Activated CD8-positive, alpha-beta memory T cell treated with anti-CD3 and anti-CD28 coated beads, Interleukin-2, amount 50 U/mL, for 24 hours (primary cell): ENCODE measurements at regions not wholly inside any gene's neighbourhood (a gene's known extent, or its start where the extent isn't known, plus 50 kb on each side); places are given as distances from the start of the nearest gene placed in this dataset.

Experiments
- DNase-seq: peaks from one replicate; pipeline ENCODE4 v3.0.0-alpha.2; 2020; ENCODE audit errors: extremely low read depth

GRCh38 chr10:131689016-131689415, 211.8 kb upstream of the PPP2R2D start:
- DNase-seq, result no peak

DNA sequence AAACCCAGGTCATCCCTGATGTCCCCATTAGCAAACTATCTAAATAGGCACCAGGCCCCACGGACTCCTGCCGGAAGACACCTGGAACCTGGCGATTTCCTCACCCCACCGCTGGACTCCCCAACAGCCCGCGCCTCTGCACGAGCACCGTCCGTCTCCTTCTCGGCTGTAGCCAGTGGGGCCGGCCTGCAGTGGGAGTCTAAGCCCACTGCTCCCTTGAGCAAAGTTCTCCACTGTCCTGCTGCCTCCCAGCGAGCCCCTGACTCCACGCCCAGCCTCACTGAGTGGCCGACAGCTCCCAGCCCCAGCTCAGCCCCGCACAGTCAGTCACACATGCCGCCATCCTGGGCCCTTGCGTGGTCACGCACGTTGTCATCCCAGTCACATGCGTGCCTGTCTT, 211.3 kb upstream of the PPP2R2D start:
- DNase-seq, result no peak

GRCh38 chr10:131689954-131690757, 210.7 kb upstream of the PPP2R2D start:
- DNase-seq, result no peak

- DNase-seq, result no peak
These were observed 210.0 kb upstream of the PPP2R2D start for GRCh38 chr10:131690805-131691239.

GRCh38 chr10:131691481-131692090, 209.2 kb upstream of the PPP2R2D start:
- no peak for DNase-seq

- no peak for DNase-seq
These were observed 208.6 kb upstream of the PPP2R2D start for GRCh38 chr10:131692176-131692575.

- DNase-seq, result no peak
These were observed 208.0 kb upstream of the PPP2R2D start for GRCh38 chr10:131692686-131693334.

DNA sequence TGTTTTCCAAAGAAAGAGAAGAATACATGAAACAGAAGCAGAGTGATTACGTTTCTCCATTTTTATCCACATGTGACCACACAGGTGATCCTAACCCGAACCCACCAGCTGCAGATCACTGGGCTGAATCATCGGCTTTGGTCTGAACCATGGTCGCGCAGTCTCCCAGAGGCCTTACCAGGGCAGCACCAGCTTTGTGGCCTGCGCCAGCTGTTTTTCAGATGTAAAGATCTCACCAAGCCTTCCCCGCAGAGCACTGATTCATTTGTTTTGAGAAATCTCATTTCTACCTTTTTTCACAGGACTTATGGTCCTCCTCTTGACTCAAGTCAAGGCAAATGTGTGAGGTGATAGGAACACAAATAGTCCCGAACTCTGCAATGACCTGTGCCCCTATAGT, 207.0 kb upstream of the PPP2R2D start:
- DNase-seq, result no peak

DNA sequence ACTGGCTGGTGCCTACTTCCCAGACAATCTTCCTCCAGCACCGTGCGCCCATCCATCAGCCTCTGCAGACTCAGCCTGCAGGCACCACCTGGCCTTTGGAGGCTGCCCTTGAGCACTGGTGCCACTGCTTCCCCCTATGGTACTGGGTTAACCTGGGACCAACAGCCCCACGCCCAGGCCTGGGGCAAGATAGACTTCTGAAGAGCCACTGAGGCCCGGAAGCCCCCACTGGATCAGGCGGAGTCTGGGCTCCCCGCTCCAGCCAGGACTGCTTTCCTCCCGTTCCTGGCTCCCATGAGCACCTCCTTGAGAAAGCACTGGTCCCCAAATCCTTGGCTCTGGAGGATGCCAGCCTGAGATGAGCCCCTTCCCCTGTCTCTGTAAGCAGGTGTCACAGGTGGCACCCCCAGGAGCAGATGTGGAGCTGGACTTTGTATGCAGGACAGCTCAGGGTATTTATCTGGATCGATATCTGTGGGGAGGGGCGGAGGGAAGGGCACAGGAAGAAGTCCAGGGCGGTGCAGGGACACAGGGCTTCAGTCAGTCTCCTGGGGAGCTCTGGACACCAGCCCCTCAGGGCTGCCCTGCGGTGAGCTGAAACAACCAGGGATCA, 206.5 kb upstream of the PPP2R2D start:
- no peak for DNase-seq

- no peak for DNase-seq
These were observed 205.9 kb upstream of the PPP2R2D start for GRCh38 chr10:131694781-131695495.

- no peak for DNase-seq
These were observed 205.2 kb upstream of the PPP2R2D start for GRCh38 chr10:131695496-131696165.

GRCh38 chr10:131697476-131698128, 203.2 kb upstream of the PPP2R2D start:
- DNase-seq, result no peak

DNA sequence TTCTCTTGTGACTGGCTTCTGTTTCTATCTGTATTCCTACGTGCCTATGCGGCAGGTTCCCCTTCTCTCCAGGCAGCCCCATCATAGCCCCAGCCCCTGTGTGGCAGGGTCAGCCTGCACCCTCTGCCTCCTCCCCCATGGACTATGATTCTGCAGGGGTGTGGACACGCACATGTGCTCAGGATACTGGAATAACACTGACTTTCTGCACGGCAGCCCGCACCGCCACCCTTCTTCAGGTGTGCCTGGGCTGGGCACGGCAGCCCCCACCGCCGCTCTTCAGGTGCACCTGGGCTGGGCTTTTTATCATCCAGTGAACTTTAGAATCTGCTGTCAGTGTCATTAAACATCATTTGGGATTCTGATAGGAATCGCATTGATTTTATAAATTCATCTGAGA, 202.6 kb upstream of the PPP2R2D start:
- no peak for DNase-seq

DNA sequence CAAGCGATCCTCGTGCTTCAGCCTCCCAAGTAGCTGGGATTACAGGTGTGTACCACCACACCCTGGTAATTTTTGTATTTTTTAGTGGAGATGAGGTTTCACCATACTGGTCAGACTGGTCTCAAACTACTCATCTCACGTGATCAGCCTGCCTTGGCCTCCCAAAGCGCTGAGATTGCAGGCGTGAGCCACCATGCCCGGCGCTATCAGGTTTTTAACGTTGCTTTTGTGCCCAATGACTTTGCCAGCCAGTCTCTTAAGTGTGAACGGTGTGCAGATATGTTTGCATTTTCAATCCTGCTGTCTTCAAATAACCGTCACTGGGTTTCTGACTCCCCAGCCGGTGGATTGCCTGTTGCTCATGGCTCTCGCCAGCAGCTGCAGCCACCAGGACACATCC, 201.8 kb upstream of the PPP2R2D start:
- no peak for DNase-seq

- DNase-seq, result no peak
These were observed 200.8 kb upstream of the PPP2R2D start for GRCh38 chr10:131700032-131700431.

DNA sequence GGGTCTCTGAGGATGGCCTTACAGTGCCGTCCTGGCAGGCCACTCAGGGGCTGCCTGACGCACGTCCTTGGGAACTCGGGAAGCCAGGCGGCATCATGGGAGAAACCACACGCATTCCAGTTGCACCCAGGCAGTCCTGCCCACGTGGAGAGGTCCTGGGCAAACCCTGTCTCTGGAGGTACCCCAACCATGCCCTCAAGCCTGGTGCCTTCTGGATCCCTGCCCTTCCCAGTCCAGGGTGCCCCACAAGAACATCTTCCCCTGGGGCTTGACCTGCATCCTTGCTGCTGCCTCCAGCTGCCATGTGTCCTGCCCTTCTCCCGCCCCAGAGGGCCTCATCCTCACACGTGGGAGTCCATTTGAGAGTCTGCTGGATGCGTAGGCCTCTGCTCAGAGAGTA, 200.3 kb upstream of the PPP2R2D start:
- DNase-seq, result no peak

GRCh38 chr10:131701131-131701947, 199.5 kb upstream of the PPP2R2D start:
- no peak for DNase-seq

DNA sequence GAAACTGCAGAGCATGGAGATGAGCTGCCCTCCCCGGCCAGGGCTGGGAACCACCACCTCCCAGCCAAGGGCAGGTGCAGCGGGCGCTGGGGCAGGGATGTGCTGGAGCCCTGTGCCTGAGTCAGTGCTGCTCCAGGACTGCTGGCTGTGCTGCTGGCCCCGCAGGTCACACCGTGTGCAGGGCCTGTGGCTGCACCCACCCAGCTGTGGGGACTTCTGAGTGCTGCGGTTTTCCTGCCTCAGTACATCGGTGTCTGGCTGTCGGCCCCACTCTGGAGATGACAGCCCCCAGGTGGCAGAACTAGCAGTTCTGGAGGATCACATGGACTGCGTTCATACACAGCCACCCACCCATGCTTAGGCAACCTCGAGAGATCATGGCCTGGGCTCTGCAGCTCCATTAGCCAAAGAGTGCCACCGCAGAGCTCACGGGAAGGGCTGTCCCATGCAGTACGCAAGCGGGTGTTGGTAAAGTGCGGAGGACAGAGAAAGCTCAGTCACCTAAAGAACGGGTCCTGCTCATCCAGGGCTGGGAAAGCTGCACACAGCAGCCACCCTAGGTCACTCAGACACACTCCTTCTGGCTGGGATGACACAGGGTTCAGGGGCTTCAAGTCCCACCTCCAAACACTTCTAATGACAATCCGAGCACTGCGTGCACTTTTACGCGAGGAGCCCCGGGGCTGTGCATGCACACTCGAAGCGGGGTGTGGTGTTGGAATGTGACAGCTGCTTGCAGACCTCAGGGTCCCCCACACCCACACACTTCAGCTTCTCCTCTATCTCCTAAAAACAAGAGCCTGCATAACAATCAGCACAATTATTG, 198.1 kb upstream of the PPP2R2D start:
- DNase-seq, result no peak

DNA sequence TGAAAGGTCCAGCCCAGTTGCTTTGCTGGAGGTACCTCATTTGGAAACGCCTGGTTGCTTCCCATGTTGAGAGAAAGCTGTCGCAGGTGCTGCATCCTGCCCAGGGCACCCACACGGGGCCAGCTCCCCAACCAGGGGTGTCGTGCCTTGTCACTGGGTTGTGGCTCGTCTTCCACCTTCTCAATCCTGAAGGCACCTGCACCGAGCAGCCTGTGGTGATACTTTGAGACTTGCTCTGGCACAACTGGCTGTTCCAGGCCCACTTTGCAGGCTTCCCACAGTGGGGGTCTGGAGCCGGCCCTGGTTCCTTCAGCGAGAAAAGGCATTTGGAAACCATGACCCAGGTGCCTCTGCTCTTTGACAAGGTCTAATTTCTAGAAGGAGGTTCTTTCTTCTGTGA, 197.3 kb upstream of the PPP2R2D start:
- no peak for DNase-seq
